Spleen (tissue), 7 donors: ENCODE measurements at regions not wholly inside any gene's neighbourhood (a gene's known extent, or its start where the extent isn't known, plus 50 kb on each side); places are given as distances from the start of the nearest gene placed in this dataset.

ENCODE experiments used
- POLR2A ChIP-seq, 3 donors: fragments of 450-650 bp; IDR thresholded peaks; one replicate each; pipeline ENCODE4 v1.5.1; 2017; ENCODE audit warnings: antibody characterized with exemption in 3 of 3, mild to moderate bottlenecking in 1 of 3
- POLR2AphosphoS5 ChIP-seq, 3 donors: sonication (generic); formaldehyde crosslinking; IDR thresholded peaks; one replicate each; pipeline ENCODE4 v1.5.1; 2017; ENCODE audit warnings: antibody characterized with exemption in 3 of 3
- TF ChIP-seq, protein P1 (sequence below), 11 experiments: fragments of 200-600 bp in 7 of 11; fragments of 450-650 bp in 4 of 11; sonication (generic) in 4 of 11; IDR thresholded peaks in 8 of 11; conservative IDR thresholded peaks in 3 of 11; 1 replicate in 7 of 11; 2 replicates in 4 of 11; pipeline versions ENCODE4 v1.4.0 to v1.8.0; 2016 to 2021; ENCODE audit warnings: antibody characterized with exemption in 11 of 11, inconsistent platforms in 4 of 11, mild to moderate bottlenecking in 1 of 11
- donor health status: DM: no; HTN: no; CAD: no; lungs with moderate emphysema.
- donor health status: DM: no; HTN: no; CAD: no.
- donor health status: DM: no; HTN: no; CAD: no.

DNA sequence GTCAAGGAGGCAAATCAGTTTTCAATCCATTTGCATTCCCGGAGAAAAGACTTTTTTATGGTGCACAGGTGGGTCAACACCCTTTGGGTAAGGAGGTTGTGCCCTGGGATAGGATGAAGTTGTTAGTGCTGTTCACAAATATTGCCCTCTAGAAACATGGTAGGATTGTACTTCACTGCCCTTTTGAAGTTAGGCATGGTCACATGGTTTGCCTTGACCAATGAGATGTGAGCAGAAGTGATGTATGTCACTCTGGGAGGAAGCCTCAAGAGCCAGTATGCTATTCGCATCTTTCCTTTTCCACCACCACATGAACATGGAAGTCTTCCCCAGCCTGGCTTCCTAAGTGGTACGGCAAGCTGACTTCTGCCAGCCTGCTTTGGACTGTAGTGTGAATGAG lies 182.7 kb downstream of the TMX1 start:
- TF ChIP-seq, protein P1, sequence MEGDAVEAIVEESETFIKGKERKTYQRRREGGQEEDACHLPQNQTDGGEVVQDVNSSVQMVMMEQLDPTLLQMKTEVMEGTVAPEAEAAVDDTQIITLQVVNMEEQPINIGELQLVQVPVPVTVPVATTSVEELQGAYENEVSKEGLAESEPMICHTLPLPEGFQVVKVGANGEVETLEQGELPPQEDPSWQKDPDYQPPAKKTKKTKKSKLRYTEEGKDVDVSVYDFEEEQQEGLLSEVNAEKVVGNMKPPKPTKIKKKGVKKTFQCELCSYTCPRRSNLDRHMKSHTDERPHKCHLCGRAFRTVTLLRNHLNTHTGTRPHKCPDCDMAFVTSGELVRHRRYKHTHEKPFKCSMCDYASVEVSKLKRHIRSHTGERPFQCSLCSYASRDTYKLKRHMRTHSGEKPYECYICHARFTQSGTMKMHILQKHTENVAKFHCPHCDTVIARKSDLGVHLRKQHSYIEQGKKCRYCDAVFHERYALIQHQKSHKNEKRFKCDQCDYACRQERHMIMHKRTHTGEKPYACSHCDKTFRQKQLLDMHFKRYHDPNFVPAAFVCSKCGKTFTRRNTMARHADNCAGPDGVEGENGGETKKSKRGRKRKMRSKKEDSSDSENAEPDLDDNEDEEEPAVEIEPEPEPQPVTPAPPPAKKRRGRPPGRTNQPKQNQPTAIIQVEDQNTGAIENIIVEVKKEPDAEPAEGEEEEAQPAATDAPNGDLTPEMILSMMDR (IDR thresholded peaks at IDR 0.05 in 8 of 11, conservative IDR thresholded peaks at IDR 0.05 in 3 of 11), result no peak
- TF ChIP-seq POLR2A (IDR thresholded peaks at IDR 0.05) (no peak), POLR2AphosphoS5 (IDR thresholded peaks at IDR 0.05) (no peak)
